ENCODE measurements at regions not wholly inside any gene's neighbourhood (a gene's known extent, or its start where the extent isn't known, plus 50 kb on each side); places are given as distances from the start of the nearest gene placed in this dataset.

- intact Hi-C loops (cut with micrococcal nuclease), result no loop called here
- Histone ChIP-seq H3K27me3 (ENCODE audit: control insufficient read depth in 2 of 2, insufficient read depth in 2 of 2, low read length in 2 of 2) (no peaks in the 10 kb centered on the region), H3K9me3 (ENCODE audit: control insufficient read depth in 2 of 3, low read length in 3 of 3) (no peaks in the 10 kb centered on the region), H3K36me3 (ENCODE audit: control insufficient read depth in 2 of 3, insufficient read depth in 3 of 3, low read length in 3 of 3) (no peaks in the 10 kb centered on the region), H3K4me1 (ENCODE audit: control insufficient read depth in 2 of 2, insufficient read depth in 2 of 2, low read length in 2 of 2) (no peaks in the 10 kb centered on the region), H3K27ac (ENCODE audit: low read depth, low read length) (no peak overlapping the region), H3K4me3 (ENCODE audit: low read length) (no peak overlapping the region)
- ChIA-PET POLR2A (no interaction called here), CTCF (no interaction called here)
- ATAC-seq, result no peak
- Mint-ChIP-seq H3K27me3 (no peaks in the 10 kb centered on the region), H3K27ac (no peak overlapping the region), H3K9me3 (peaks cover 0 to 10% (median 0%) of the 10 kb centered on the region in 11 donors), H3K4me3 (no peak overlapping the region), H3K4me1 (peaks cover 0 to 11% (median 0%) of the 10 kb centered on the region in 7 donors), H3K36me3 (peaks cover 0 to 2% (median 0%) of the 10 kb centered on the region in 5 donors)
- DNase-seq, result no peak
Measured at GRCh38 chr5:110082194-110082593, 392.5 kb downstream of the MAN2A1 start.

DNA sequence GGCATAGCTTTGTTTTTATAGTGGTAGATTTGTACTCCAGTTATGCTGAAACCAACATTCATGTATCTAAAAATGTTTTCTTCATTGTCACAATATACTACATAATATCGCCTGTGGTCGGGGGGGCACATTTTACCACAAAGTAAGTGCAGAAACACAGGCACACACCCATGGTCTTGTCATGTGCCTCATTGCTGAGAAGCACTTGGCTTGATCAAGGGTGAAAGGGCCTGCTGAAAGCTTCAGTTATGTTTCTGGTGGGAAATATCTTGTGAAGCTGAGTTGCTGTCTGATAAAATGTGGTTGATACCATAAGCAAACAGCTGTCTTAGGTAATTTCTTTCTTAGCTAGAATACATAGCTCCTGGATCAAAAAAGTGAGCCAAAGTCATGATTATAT is 393.1 kb downstream of the MAN2A1 start:
- H3K27me3 Mint-ChIP-seq, result no peaks in the 10 kb centered on the region
- no peaks in the 10 kb centered on the region for H3K36me3 ChIP-seq (ENCODE audit: control insufficient read depth in 2 of 3, insufficient read depth in 3 of 3, low read length in 3 of 3)
- no peaks in the 10 kb centered on the region for H3K4me1 ChIP-seq (ENCODE audit: control insufficient read depth in 2 of 2, insufficient read depth in 2 of 2, low read length in 2 of 2)
- no peaks in the 10 kb centered on the region for H3K9me3 ChIP-seq (ENCODE audit: control insufficient read depth in 2 of 3, low read length in 3 of 3)
- POLR2A ChIA-PET, result no interaction called here
- no peak for DNase-seq
- no peaks in the 10 kb centered on the region for H3K36me3 Mint-ChIP-seq
- peaks cover 0 to 14% (median 0%) of the 10 kb centered on the region in 7 donors for H3K4me1 Mint-ChIP-seq
- no peak overlapping the region for H3K27ac ChIP-seq (ENCODE audit: low read depth, low read length)
- intact Hi-C loops (cut with micrococcal nuclease), result no loop called here
- no peak for ATAC-seq
- H3K9me3 Mint-ChIP-seq, result peaks cover 0 to 6% (median 0%) of the 10 kb centered on the region in 11 donors
- CTCF ChIA-PET, result interaction anchor here (0.6 kb wide), 1 partner anchor 87 kb away, joined by 3 read pairs; no protein-coding TSS in a partner anchor
- no peak overlapping the region for H3K4me3 Mint-ChIP-seq
- no peak overlapping the region for H3K27ac Mint-ChIP-seq
- no peak overlapping the region for H3K4me3 ChIP-seq (ENCODE audit: low read length)
- no peaks in the 10 kb centered on the region for H3K27me3 ChIP-seq (ENCODE audit: control insufficient read depth in 2 of 2, insufficient read depth in 2 of 2, low read length in 2 of 2)

DNA sequence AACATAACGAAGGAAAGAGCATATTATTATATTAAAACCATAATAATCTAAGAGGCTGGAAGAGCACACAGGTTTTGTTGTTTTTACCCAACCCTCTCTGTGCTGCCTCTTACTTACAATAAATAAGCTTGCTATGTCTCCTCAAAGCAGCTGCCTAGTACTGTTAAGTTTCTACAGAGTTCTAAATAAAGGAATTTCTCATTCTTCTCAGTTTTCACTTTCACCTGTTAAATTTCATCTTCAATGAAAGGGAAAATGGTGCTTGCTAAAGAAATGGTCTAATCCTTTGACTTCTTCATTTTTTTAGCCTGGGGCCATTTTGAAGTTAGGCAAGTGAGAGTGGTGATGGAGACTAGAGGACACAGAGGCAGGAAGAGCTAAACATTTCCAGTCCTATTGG is 396.1 kb downstream of the MAN2A1 start:
- H3K27ac ChIP-seq (ENCODE audit: low read depth, low read length), result no peak overlapping the region
- Mint-ChIP-seq H3K9me3 (peaks cover 0 to 2% (median 0%) of the 10 kb centered on the region in 11 donors), H3K27me3 (no peaks in the 10 kb centered on the region), H3K4me1 (peaks cover 0 to 16% (median 0%) of the 10 kb centered on the region in 7 donors), H3K4me3 (no peak overlapping the region), H3K36me3 (no peaks in the 10 kb centered on the region), H3K27ac (no peak overlapping the region)
- H3K4me3 ChIP-seq (ENCODE audit: low read length), result no peak overlapping the region
- ChIA-PET CTCF (no interaction called here), POLR2A (no interaction called here)
- no peaks in the 10 kb centered on the region for H3K9me3 ChIP-seq (ENCODE audit: control insufficient read depth in 2 of 3, low read length in 3 of 3)
- H3K27me3 ChIP-seq (ENCODE audit: control insufficient read depth in 2 of 2, insufficient read depth in 2 of 2, low read length in 2 of 2), result no peaks in the 10 kb centered on the region
- H3K4me1 ChIP-seq (ENCODE audit: control insufficient read depth in 2 of 2, insufficient read depth in 2 of 2, low read length in 2 of 2), result no peaks in the 10 kb centered on the region
- DNase-seq, result no peak
- ATAC-seq, result no peak
- no peaks in the 10 kb centered on the region for H3K36me3 ChIP-seq (ENCODE audit: control insufficient read depth in 2 of 3, insufficient read depth in 3 of 3, low read length in 3 of 3)
- intact Hi-C loops (cut with micrococcal nuclease), result no loop called here

DNA sequence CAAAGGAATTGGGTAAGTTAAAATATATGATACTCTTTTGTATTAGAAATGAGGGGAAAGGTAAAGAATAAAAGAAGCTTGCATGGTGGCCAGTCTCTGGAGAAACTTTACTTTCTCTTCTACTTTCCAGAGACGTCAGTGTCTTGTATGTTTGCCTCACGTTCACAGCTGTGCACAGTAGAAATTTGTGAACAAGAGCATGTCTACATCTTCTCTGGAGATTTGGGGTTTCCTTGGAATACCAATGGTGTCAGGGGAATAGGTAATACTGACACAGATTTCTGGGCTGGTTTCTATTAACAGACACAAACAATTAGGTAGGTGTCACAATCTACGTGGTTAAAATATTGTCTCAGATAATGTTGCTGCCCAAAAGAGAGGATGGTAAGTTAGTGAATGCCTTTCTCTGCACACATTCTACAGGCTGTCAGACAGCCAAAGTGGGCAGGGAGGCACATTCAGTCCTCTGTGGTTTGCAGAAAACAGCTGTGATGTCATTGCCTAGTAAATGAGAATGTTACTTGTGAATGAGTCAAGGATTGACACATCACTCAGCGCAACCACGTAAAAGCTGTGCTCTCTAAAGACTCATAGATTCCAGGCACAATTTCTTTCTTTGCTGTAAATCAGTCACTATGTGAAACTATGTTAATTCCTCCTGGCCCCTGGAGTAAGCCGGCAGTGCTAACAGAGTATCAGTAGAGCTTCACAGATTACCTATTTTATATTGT is 397.1 kb downstream of the MAN2A1 start:
- intact Hi-C loops (cut with micrococcal nuclease), result no loop called here
- no peaks in the 10 kb centered on the region for H3K27me3 Mint-ChIP-seq
- H3K4me1 Mint-ChIP-seq, result peaks cover 0 to 16% (median 0%) of the 10 kb centered on the region in 7 donors
- Histone ChIP-seq H3K9me3 (ENCODE audit: control insufficient read depth in 2 of 3, low read length in 3 of 3) (no peaks in the 10 kb centered on the region), H3K27ac (ENCODE audit: low read depth, low read length) (no peak overlapping the region), H3K27me3 (ENCODE audit: control insufficient read depth in 2 of 2, insufficient read depth in 2 of 2, low read length in 2 of 2) (no peaks in the 10 kb centered on the region), H3K4me1 (ENCODE audit: control insufficient read depth in 2 of 2, insufficient read depth in 2 of 2, low read length in 2 of 2) (no peaks in the 10 kb centered on the region), H3K4me3 (ENCODE audit: low read length) (no peak overlapping the region), H3K36me3 (ENCODE audit: control insufficient read depth in 2 of 3, insufficient read depth in 3 of 3, low read length in 3 of 3) (no peaks in the 10 kb centered on the region)
- ChIA-PET POLR2A (no interaction called here), CTCF (no interaction called here)
- H3K36me3 Mint-ChIP-seq, result no peaks in the 10 kb centered on the region
- peak overlapping the region in 2 of 9 donors; percentile 34 to 44 for H3K27ac Mint-ChIP-seq
- peak overlapping the region in 1 of 10 donors; percentile 57 for H3K4me3 Mint-ChIP-seq
- H3K9me3 Mint-ChIP-seq, result no peaks in the 10 kb centered on the region
- ATAC-seq, result peak; percentile 52
- DNase-seq, result peak in 3 of 9 donors; percentile 8 to 49 (median 12)

DNA sequence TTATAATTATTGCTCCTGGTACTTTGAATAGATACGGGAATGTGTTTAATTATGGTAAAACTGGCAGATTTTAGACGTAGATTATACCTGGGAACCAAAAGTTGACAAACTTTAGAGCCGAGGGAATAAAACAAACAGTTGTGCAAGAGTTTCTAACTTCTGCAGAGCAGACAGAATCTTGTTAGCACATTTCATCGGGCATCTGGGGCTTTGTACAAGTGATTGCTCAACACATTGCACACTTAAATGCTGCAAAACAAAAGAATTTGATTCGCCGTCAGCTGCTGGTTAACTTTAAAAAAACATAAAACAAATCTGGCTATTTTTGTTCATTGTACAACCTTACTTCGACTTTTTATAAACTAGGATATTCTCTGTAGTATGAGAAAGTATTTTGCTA is 398.1 kb downstream of the MAN2A1 start:
- no peaks in the 10 kb centered on the region for H3K9me3 Mint-ChIP-seq
- Histone ChIP-seq H3K4me1 (ENCODE audit: control insufficient read depth in 2 of 2, insufficient read depth in 2 of 2, low read length in 2 of 2) (no peaks in the 10 kb centered on the region), H3K36me3 (ENCODE audit: control insufficient read depth in 2 of 3, insufficient read depth in 3 of 3, low read length in 3 of 3) (no peaks in the 10 kb centered on the region), H3K4me3 (ENCODE audit: low read length) (no peak overlapping the region), H3K27me3 (ENCODE audit: control insufficient read depth in 2 of 2, insufficient read depth in 2 of 2, low read length in 2 of 2) (no peaks in the 10 kb centered on the region), H3K27ac (ENCODE audit: low read depth, low read length) (no peak overlapping the region), H3K9me3 (ENCODE audit: control insufficient read depth in 2 of 3, low read length in 3 of 3) (no peaks in the 10 kb centered on the region)
- intact Hi-C loops (cut with micrococcal nuclease), result no loop called here
- ATAC-seq, result no peak
- no peak overlapping the region for H3K27ac Mint-ChIP-seq
- H3K27me3 Mint-ChIP-seq, result no peaks in the 10 kb centered on the region
- H3K36me3 Mint-ChIP-seq, result no peaks in the 10 kb centered on the region
- ChIA-PET CTCF (no interaction called here), POLR2A (no interaction called here)
- no peak for DNase-seq
- H3K4me3 Mint-ChIP-seq, result no peak overlapping the region
- peaks cover 0 to 16% (median 0%) of the 10 kb centered on the region in 7 donors for H3K4me1 Mint-ChIP-seq

GRCh38 chr5:110088676-110089436 is 399.1 kb downstream of the MAN2A1 start:
- intact Hi-C loops (cut with micrococcal nuclease), result no loop called here
- Histone ChIP-seq H3K9me3 (ENCODE audit: control insufficient read depth in 2 of 3, low read length in 3 of 3) (no peaks in the 10 kb centered on the region), H3K36me3 (ENCODE audit: control insufficient read depth in 2 of 3, insufficient read depth in 3 of 3, low read length in 3 of 3) (no peaks in the 10 kb centered on the region), H3K4me1 (ENCODE audit: control insufficient read depth in 2 of 2, insufficient read depth in 2 of 2, low read length in 2 of 2) (no peaks in the 10 kb centered on the region), H3K27ac (ENCODE audit: low read depth, low read length) (no peak overlapping the region), H3K27me3 (ENCODE audit: control insufficient read depth in 2 of 2, insufficient read depth in 2 of 2, low read length in 2 of 2) (no peaks in the 10 kb centered on the region), H3K4me3 (ENCODE audit: low read length) (no peak overlapping the region)
- ChIA-PET CTCF (no interaction called here), POLR2A (interaction anchor here (0.7 kb wide), 1 partner anchor 10 kb away, joined by 5 read pairs; no protein-coding TSS in a partner anchor)
- DNase-seq, result no peak
- Mint-ChIP-seq H3K9me3 (no peaks in the 10 kb centered on the region), H3K36me3 (no peaks in the 10 kb centered on the region), H3K4me3 (no peak overlapping the region), H3K4me1 (peaks cover 0 to 16% (median 0%) of the 10 kb centered on the region in 7 donors), H3K27me3 (no peaks in the 10 kb centered on the region), H3K27ac (no peak overlapping the region)
- no peak for ATAC-seq
